Right lung (tissue), 2 donors: ENCODE measurements at regions not wholly inside any gene's neighbourhood (a gene's known extent, or its start where the extent isn't known, plus 50 kb on each side); places are given as distances from the start of the nearest gene placed in this dataset.
A peak's percentile ranks its signal among the peaks of the same experiment; 100 is the strongest.

Source experiments
- DNase-seq, 2 donors: peaks; one replicate each; pipeline ENCODE4 v3.0.0-alpha.2; 2013

DNA sequence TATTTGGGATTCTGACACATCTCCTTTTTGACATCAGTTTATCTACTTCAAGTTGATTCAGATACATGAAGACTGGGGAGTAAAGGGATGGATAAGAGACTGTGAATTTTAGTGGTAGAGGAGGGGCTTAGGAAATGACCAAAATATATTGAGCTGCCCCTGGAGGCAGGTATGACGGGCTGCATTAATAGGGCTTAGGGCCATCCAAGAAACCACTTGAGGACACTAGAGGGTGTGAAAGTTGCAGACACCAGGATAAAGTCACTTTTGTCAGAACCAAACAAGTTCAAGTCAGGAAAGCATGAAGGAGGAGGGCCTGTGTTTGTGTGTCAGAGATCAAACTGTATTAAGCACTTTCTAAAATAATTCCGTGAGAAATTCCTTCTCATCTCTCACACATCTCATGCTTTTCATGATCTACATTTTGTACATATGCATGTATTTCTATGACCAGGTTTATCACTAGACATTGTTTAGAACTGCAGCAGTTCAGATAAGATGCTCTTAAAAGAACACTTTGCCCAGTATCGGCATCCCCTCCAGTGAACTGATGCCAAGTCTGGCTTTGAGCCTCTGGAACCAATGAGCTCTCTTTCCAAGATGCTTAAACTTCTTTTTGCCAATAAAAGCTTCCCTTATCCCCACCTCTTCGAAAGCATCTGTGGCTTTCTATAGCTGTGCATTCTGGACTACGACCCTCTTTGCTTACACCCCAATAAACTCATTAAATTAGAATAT lies 136.9 kb downstream of the SLC38A1 start:
- DNase-seq, result no peak

DNA sequence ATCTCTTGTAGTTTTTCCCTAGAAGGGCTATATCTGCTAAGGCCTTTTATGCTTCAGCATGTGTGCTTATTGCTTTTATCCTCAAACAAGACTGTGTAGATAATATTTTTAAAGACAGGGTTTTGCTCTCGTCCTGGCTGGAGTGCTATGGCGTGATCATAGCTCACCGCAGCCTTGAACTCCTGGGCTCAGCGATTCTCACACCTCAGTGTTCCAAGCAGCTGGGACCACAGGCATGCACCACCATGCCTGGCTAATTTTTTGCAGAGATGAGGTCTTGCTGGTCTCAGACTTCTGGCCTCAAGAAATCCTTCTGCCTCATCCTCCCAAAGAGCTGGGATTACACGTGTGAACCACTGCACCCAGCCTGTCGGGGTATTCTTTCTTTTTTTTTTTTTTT lies 137.3 kb upstream of the SCAF11 start:
- DNase-seq, result no peak

DNA sequence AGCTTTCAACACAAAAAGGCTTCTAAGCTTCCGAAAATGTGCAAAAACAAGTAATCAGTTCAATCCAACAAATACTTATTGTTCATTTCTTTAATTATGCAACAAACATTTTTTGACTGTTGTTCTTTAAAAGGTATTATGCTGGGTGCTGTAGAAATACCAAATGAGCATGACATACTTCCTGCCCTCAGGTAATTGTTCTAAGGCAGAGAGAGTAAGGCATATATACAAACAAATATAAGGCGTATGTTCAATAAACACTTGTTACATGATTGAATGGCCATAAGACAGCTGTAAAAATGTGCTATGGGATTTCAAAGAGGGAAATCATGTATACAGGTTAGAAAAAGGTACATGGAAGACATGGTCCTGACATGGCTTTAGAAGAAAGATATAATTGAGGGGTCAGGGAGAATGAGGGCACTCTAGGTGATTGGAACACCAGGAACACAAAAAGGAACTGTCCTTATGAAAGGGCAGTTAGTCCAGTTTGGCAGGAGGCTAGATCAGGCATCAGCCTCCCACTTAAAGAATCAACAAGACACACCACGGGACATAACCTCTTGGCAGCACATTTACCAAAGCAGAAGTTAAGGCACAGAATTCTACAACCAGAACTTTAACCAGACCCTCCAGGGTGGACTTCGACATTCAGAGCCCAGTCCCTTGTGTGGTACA lies 135.8 kb upstream of the SCAF11 start:
- DNase-seq, result no peak

DNA sequence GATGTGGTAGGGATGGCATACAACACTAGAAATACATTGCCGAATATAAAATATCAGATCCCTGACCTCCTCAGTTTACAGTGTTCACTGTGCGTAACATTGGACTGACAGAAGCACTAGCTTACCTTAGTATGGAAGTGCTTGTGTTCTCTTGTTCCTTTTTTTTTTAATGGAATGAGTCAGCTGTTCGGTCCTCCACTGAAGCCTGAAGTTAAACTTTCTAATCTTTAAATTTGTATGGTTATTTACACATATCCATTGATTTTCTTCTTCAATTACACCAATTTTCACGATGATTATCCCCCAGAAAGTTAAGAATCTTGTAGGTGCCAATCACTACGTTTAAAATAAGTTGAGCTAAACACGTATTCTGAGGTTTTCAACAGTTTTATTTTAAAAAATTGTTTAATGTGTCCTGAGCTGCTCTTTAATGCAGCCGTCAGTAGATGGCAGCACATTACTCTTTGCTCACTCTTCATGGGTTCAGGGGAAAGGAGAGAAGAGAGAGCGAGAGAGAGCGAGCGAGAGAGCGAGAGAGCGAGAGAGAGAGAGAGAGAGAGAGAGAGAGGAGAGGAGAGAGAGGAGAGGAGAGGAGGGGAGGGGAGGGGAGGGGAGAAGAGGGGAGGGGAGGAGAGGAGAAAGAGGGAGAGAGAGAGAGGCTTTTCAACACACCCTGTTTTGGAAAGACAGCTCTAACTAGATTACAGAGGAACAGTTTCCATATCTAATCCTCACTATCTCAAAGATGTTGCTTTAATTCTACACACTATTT lies 134.7 kb upstream of the SCAF11 start:
- DNase-seq, result peak; percentile 45 to 63

- DNase-seq, result no peak
Observed at GRCh38 chr12:46124132-46124847, 133.9 kb upstream of the SCAF11 start.

- no peak for DNase-seq
Observed at GRCh38 chr12:46112364-46112763, 122.0 kb upstream of the SCAF11 start.

DNA sequence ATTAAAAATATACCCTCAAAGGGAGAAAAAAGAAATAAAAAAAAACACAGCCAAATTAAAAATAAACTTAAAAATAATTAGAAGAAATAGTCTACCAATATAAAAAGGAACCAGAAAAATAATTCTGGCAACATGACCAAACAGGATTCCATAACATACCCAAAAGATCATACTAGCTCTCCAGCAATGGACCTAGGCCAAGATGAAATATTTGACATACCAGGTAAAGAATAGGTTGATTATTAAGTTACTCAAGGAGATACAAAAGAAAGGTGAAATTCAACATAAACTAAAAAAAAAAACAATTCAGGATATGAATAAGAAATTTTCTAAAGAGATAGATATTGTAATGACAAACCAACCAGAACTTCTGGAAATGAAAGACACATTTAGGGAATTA lies 121.3 kb upstream of the SCAF11 start:
- DNase-seq, result no peak

- DNase-seq, result no peak
Observed at GRCh38 chr12:46110928-46111699, 120.7 kb upstream of the SCAF11 start.

DNA sequence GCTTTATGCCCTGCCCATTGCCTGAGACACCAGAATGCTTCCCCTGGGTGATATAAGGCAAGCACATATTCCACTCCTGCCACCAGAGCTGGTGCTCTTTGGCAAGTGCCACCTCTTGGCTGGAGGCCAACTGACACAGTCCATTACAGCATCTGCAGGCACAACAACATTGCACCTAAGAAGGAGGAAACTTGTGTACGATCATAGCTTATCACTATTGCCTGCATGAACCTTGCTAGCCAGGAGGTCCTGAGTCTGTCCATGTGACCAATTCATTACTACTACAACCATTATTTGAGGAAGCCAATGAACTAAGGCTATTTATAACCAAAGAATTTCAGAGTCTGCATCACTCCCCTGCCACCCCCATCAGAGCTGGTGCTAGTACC lies 119.8 kb upstream of the SCAF11 start:
- no peak for DNase-seq

- DNase-seq, result no peak
Observed at GRCh38 chr12:46109343-46110222, 119.2 kb upstream of the SCAF11 start.

- DNase-seq, result no peak
Observed at GRCh38 chr12:46108721-46109120, 118.3 kb upstream of the SCAF11 start.

GRCh38 chr12:46107591-46107990 lies 117.2 kb upstream of the SCAF11 start:
- DNase-seq, result no peak

DNA sequence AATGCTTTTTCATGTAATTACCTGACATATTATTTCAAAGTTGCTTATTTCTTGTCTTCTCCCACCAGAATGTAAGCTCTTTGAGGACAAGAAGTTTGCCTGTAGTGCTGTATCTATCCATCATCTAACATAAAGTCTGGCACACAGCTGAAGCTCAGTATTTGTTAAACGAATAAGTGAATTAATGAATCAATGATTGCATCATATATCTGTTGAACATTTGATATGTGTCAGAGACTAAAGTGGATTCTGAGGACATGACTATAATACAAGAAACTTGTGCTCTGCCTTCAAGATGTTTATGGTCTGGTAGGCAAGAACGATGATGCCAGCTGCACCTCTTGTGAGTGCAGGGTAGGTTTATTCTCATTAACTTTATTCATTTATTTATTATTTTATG lies 115.4 kb upstream of the SCAF11 start:
- no peak for DNase-seq

DNA sequence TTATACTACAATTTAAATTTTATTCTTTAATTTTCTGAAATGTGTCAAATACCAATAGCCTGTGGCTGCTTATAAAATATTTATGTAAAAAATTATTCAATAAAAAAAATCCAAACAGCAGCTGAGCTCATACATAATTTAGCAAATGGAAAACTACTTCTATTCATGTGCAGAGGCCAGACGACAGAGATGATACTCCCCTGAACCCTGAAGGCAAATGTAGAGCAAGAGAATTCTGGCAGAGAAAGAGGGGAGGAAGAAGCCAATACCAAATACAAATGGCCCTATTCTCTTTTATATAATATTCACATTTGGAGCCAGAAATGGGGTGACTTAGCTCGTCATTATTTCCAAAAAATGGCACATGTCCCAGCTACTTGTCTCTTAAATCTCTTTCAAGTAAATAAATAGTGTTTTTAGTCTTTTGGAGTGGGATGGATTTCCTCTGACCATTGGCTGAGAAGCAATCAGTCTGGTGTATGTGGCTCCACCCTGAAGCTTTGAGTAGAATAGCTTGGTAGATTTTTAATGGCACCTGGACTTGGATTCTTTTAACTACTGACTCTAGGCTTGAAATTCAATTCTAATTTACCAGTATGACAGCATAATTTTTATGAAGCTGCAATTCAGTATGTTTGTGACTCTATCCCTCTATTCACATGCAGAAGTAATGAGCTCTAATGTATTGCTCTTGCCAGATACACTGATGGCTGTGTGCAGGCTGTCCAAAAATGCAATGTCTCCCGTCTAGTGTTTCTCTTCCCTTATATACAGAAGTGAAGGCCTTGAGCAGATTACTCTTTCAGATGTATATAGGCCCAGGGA lies 113.4 kb upstream of the SCAF11 start:
- no peak for DNase-seq

- no peak for DNase-seq
Observed at GRCh38 chr12:46101485-46101869, 111.1 kb upstream of the SCAF11 start.

- DNase-seq, result no peak
Observed at GRCh38 chr12:46100551-46101484, 110.4 kb upstream of the SCAF11 start.

DNA sequence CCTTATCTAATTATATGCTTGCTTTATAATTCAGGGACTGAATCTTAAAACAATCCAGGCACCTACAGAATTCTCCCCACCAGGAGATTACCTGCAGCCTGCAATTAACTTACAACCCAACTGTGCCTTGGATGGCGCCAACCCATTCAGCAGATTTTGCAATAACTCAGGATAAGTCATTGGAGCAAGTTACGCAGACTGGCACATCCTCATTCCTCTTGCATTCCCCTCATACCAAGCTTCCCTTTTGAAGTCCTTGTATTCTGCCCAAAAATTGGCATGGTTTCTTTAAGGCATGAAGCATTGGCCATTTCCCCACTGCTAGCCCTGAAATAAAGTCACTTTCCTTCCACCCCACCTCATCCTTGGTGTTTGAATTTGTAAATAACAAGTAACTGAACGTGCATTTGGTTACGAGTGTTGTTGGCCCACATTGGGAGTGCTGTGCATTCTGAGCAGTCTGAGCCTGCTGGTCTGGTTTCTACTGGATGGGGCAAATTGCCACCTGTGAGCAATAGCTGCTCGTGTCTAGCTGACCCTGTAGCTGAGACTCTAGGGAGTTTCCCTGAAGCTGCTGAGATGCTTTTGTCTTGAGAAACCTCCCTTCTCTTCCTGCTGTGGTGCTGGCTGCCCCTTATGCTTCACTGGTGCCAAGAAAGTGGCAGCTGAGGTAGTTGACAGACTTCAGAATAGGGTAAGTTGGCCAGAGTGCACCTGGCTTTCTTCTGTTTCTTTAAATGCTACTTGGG lies 99.2 kb upstream of the SCAF11 start:
- no peak for DNase-seq
